Neural progenitor cell (in vitro differentiated cells): ENCODE measurements at regions not wholly inside any gene's neighbourhood (a gene's known extent, or its start where the extent isn't known, plus 50 kb on each side); places are given as distances from the start of the nearest gene placed in this dataset.

Source experiments
- DNase-seq: peaks from one replicate; pipeline ENCODE4 v3.0.0-alpha.2; 2016; ENCODE audit warnings: low spot score
- H2AFZ ChIP-seq: fragments of 200-600 bp; sonication (generic); replicated peaks from 2 replicates; pipeline ENCODE4 v1.6.1; 2016; ENCODE audit warnings: antibody characterized with exemption
- H3F3A ChIP-seq: fragments of 200-600 bp; sonication (generic); 2 replicates; pipeline ENCODE4 v1.6.1; 2016; ENCODE audit warnings: antibody characterized with exemption, low read depth
- H3K27ac ChIP-seq: fragments of 200-600 bp; sonication (generic); 2 replicates; pipeline ENCODE4 v1.5.1; 2016; ENCODE audit warnings: mild to moderate bottlenecking
- H3K27me3 ChIP-seq: fragments of 200-600 bp; sonication (generic); 2 replicates; pipeline ENCODE4 v1.6.1; 2016; ENCODE audit warnings: mild to moderate bottlenecking, moderate library complexity
- H3K36me3 ChIP-seq: fragments of 200-600 bp; sonication (generic); 2 replicates; pipeline ENCODE4 v1.5.1; 2016
- H3K4me1 ChIP-seq: fragments of 200-600 bp; sonication (generic); 2 replicates; pipeline ENCODE4 v1.6.1; 2016; ENCODE audit warnings: mixed run types
- H3K4me2 ChIP-seq: fragments of 200-600 bp; sonication (generic); 2 replicates; pipeline ENCODE4 v1.6.1; 2016
- H3K4me3 ChIP-seq: fragments of 200-600 bp; sonication (generic); 2 replicates; pipeline ENCODE4 v1.5.1; 2016
- H3K79me2 ChIP-seq: fragments of 200-600 bp; sonication (generic); 2 replicates; pipeline ENCODE4 v1.6.1; 2016; ENCODE audit warnings: low read depth
- H3K9ac ChIP-seq: fragments of 200-600 bp; sonication (generic); 2 replicates; pipeline ENCODE4 v1.6.1; 2016
- H3K9me3 ChIP-seq: fragments of 200-600 bp; sonication (generic); 2 replicates; pipeline ENCODE4 v1.5.1; 2016; ENCODE audit warnings: low read depth
- H4K20me1 ChIP-seq: fragments of 200-600 bp; sonication (generic); 2 replicates; pipeline ENCODE4 v1.6.1; 2016; ENCODE audit warnings: low read depth
- H3K27ac Mint-ChIP-seq: 3 replicates; pipeline ENCODE4 v1.8.0; 2021; ENCODE audit warnings: mixed read lengths
- H3K27me3 Mint-ChIP-seq: 2 replicates; pipeline ENCODE4 v1.8.0; 2022; ENCODE audit warnings: low read depth, mild to moderate bottlenecking, inconsistent platforms, moderate library complexity, mixed read lengths; ENCODE audit not compliant: insufficient read depth
- H3K36me3 Mint-ChIP-seq: 3 replicates; pipeline ENCODE4 v1.8.0; 2021; ENCODE audit warnings: mixed read lengths
- H3K4me1 Mint-ChIP-seq: 3 replicates; pipeline ENCODE4 v1.8.0; 2021; ENCODE audit warnings: mixed read lengths
- H3K4me3 Mint-ChIP-seq: 3 replicates; pipeline ENCODE4 v1.8.0; 2021; ENCODE audit warnings: mild to moderate bottlenecking, moderate library complexity, mixed read lengths
- H3K9me3 Mint-ChIP-seq: 3 replicates; pipeline ENCODE4 v1.8.0; 2020; ENCODE audit warnings: mixed read lengths
- EZH2 ChIP-seq: fragments of 200-600 bp; sonication (generic); IDR thresholded peaks from 2 replicates; pipeline ENCODE4 v1.6.1; 2017; ENCODE audit warnings: antibody characterized with exemption, mild to moderate bottlenecking, moderate library complexity
- EZH2phosphoT487 ChIP-seq: fragments of 200-600 bp; sonication (generic); IDR thresholded peaks from 2 replicates; pipeline ENCODE4 v1.6.1; 2017; ENCODE audit warnings: antibody characterized with exemption
- TF ChIP-seq, protein P1 (sequence below): fragments of 200-600 bp; sonication (generic); IDR thresholded peaks from 2 replicates; pipeline ENCODE4 v1.5.1; 2017; ENCODE audit warnings: antibody characterized with exemption, mild to moderate bottlenecking

DNA sequence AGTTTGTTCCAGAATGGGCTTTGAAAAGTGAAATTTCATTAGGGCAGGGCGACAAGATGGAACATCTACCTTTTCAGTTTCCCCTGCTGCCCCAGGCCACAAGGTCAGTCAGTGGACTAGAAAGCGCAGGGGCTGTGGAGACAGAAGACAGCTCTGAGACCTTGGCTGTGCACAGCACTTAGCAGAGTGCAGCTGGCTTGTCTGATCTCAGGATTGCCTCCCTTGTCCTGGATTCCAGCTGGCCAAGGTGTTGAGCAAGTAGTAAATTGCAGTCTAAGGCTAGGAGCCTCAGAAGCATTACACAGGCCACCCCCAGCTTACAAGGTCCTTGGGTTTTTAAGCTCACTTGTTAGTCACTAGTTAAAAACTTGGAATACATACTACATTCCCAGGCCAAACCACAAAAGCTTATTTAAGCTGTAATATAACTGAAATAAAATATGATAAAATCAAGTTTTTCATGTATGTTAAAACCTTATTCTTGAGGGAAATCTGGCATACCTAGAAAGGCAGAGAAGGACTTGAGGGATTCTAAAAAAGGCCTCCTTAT, 67.3 kb upstream of the NPY start:
- no peaks in the 10 kb centered on the region for H3K36me3 Mint-ChIP-seq
- no peaks in the 10 kb centered on the region for H3K27me3 ChIP-seq
- no peaks in the 10 kb centered on the region for H3K9me3 Mint-ChIP-seq
- H3K27me3 Mint-ChIP-seq: peaks cover 2% of the 10 kb centered on the region
- no peak overlapping the region for H3K27ac Mint-ChIP-seq
- no peak for DNase-seq
- no peaks in the 10 kb centered on the region for H3K4me1 Mint-ChIP-seq
- TF ChIP-seq, protein P1, sequence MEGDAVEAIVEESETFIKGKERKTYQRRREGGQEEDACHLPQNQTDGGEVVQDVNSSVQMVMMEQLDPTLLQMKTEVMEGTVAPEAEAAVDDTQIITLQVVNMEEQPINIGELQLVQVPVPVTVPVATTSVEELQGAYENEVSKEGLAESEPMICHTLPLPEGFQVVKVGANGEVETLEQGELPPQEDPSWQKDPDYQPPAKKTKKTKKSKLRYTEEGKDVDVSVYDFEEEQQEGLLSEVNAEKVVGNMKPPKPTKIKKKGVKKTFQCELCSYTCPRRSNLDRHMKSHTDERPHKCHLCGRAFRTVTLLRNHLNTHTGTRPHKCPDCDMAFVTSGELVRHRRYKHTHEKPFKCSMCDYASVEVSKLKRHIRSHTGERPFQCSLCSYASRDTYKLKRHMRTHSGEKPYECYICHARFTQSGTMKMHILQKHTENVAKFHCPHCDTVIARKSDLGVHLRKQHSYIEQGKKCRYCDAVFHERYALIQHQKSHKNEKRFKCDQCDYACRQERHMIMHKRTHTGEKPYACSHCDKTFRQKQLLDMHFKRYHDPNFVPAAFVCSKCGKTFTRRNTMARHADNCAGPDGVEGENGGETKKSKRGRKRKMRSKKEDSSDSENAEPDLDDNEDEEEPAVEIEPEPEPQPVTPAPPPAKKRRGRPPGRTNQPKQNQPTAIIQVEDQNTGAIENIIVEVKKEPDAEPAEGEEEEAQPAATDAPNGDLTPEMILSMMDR: no peak
- TF ChIP-seq EZH2 (no peak), EZH2phosphoT487 (no peak)
- H3K9me3 ChIP-seq: no peaks in the 10 kb centered on the region
- no peak overlapping the region for H2AFZ ChIP-seq
- no peaks in the 10 kb centered on the region for H3K79me2 ChIP-seq
- no peaks in the 10 kb centered on the region for H4K20me1 ChIP-seq
- H3K27ac ChIP-seq: no peak overlapping the region
- no peaks in the 10 kb centered on the region for H3F3A ChIP-seq
- no peak overlapping the region for H3K9ac ChIP-seq
- H3K4me3 ChIP-seq: no peak overlapping the region
- H3K4me3 Mint-ChIP-seq: no peak overlapping the region
- H3K4me2 ChIP-seq: no peak overlapping the region
- H3K4me1 ChIP-seq: no peaks in the 10 kb centered on the region
- no peaks in the 10 kb centered on the region for H3K36me3 ChIP-seq

DNA sequence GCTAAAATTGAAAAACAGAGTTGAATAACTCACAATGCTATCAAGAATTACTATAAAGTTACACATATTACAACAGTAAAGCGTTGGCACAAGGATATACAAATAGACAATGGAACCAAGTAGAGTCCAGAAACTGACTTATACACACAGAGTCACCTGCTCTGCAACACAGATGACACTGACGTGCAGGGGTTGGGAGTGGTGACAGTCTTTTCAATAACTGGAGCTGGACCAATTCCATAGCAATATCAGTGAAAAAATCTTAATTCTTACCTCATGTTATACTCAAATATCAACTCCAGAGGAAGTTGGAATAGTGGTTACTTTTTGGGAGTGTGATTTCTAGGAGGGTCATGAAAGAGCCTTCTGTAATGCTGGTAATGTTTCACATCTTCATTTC, 62.5 kb upstream of the NPY start:
- no peaks in the 10 kb centered on the region for H3K36me3 ChIP-seq
- H2AFZ ChIP-seq: no peak overlapping the region
- H3K9me3 ChIP-seq: no peaks in the 10 kb centered on the region
- no peak overlapping the region for H3K4me2 ChIP-seq
- DNase-seq: no peak
- H3K4me3 ChIP-seq: no peak overlapping the region
- no peak overlapping the region for H3K27ac Mint-ChIP-seq
- no peak overlapping the region for H3K4me3 Mint-ChIP-seq
- no peaks in the 10 kb centered on the region for H3K79me2 ChIP-seq
- no peak overlapping the region for H3K27ac ChIP-seq
- no peaks in the 10 kb centered on the region for H3K4me1 ChIP-seq
- no peaks in the 10 kb centered on the region for H3K36me3 Mint-ChIP-seq
- peaks cover 13% of the 10 kb centered on the region for H3K9me3 Mint-ChIP-seq
- TF ChIP-seq EZH2phosphoT487: no peak
- TF ChIP-seq, protein P1: no peak
- TF ChIP-seq EZH2: no peak
- H3K27me3 ChIP-seq: no peaks in the 10 kb centered on the region
- H4K20me1 ChIP-seq: no peaks in the 10 kb centered on the region
- H3K9ac ChIP-seq: no peak overlapping the region
- H3K27me3 Mint-ChIP-seq: peaks cover 2% of the 10 kb centered on the region
- H3K4me1 Mint-ChIP-seq: no peaks in the 10 kb centered on the region
- H3F3A ChIP-seq: no peaks in the 10 kb centered on the region

DNA sequence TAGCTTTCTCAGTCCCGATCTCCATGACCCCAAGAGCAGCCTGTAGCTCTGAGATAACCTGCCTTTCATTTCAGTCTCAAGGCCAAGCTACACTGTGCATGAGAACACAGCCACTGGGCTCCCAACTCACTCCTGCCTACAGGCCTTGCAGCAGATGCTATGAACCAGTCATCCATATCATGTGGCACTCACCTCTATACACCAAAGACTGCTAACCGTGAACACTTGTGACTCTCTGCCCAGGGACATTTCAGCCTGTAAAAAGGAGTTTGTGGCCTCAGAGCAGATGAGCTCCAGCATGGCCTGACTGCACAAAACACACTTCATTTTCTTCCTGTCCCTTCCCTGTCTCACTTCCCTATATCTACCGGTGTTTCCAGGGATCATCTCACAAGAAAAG, 56.9 kb upstream of the NPY start:
- no peaks in the 10 kb centered on the region for H3K9me3 ChIP-seq
- Mint-ChIP-seq H3K9me3 (peaks cover 13% of the 10 kb centered on the region), H3K27ac (no peak overlapping the region), H3K36me3 (no peaks in the 10 kb centered on the region), H3K4me3 (no peak overlapping the region), H3K4me1 (peaks cover 29% of the 10 kb centered on the region), H3K27me3 (no peaks in the 10 kb centered on the region)
- peaks cover 20% of the 10 kb centered on the region for H3K4me1 ChIP-seq
- H3F3A ChIP-seq: no peaks in the 10 kb centered on the region
- no peaks in the 10 kb centered on the region for H3K79me2 ChIP-seq
- no peak overlapping the region for H3K9ac ChIP-seq
- no peak overlapping the region for H3K4me2 ChIP-seq
- TF ChIP-seq EZH2 (no peak), EZH2phosphoT487 (no peak)
- TF ChIP-seq, protein P1: no peak
- H3K4me3 ChIP-seq: no peak overlapping the region
- H3K27me3 ChIP-seq: no peaks in the 10 kb centered on the region
- H3K36me3 ChIP-seq: no peaks in the 10 kb centered on the region
- H2AFZ ChIP-seq: no peak overlapping the region
- no peak overlapping the region for H3K27ac ChIP-seq
- DNase-seq: no peak
- H4K20me1 ChIP-seq: no peaks in the 10 kb centered on the region
